ENCODE measurements at regions not wholly inside any gene's neighbourhood (a gene's known extent, or its start where the extent isn't known, plus 50 kb on each side); places are given as distances from the start of the nearest gene placed in this dataset.

- Histone ChIP-seq H3K27me3 (ENCODE audit: insufficient read depth) (peaks cover 21% of the 10 kb centered on the region), H3K4me2 (no peak overlapping the region), H3K4me3 (no peak overlapping the region), H3K9me2 (ENCODE audit: insufficient read depth) (peaks cover 28% of the 10 kb centered on the region), H3K4me1 (ENCODE audit: insufficient read depth) (peaks cover 18% of the 10 kb centered on the region), H3K36me3 (ENCODE audit: insufficient read depth) (no peaks in the 10 kb centered on the region), H2AFZ (no peak overlapping the region), H3K79me2 (replicated peaks; ENCODE audit: insufficient read depth) (no peaks in the 10 kb centered on the region), H3F3A (replicated peaks; ENCODE audit: low read depth) (0 out of 2 replicates have a peak, but pooled peaks cover 10% of the 10 kb centered on the region), H4K20me1 (replicated peaks; ENCODE audit: insufficient read depth) (no peaks in the 10 kb centered on the region), H3K27ac (ENCODE audit: low read depth) (no peak overlapping the region)
- no peak for ATAC-seq
- Mint-ChIP-seq H3K27ac (no peak overlapping the region), H3K4me1 (peaks cover 31% of the 10 kb centered on the region), H3K9me3 (no peaks in the 10 kb centered on the region), H3K27me3 (ENCODE audit: insufficient read depth, low read depth, poor library complexity) (peaks cover 17% of the 10 kb centered on the region), H3K36me3 (ENCODE audit: low read depth) (no peaks in the 10 kb centered on the region), H3K4me3 (no peak overlapping the region)
- TF ChIP-seq STAT1 (IDR thresholded peaks at IDR 0.05; ENCODE audit: unreplicated experiment) (no peak), ZNF114 (CRISPR knock-in tag; IDR thresholded peaks at IDR 0.05) (no peak), EZH2 (IDR thresholded peaks at IDR 0.05; ENCODE audit: low read depth, unreplicated experiment) (no peak), ZNF462 (CRISPR knock-in tag; IDR thresholded peaks at IDR 0.05) (no peak), JUNB (IDR thresholded peaks at IDR 0.05; ENCODE audit: unreplicated experiment) (no peak), ZNF331 (CRISPR knock-in tag; IDR thresholded peaks at IDR 0.05; ENCODE audit: low read depth) (no peak)
- no peak for DNase-seq (ENCODE audit: low spot score)
Measured at GRCh38 chr13:44300895-44301638, 72.6 kb upstream of the SERP2 start.
